ENCODE measurements at regions not wholly inside any gene's neighbourhood (a gene's known extent, or its start where the extent isn't known, plus 50 kb on each side); places are given as distances from the start of the nearest gene placed in this dataset.

DNA sequence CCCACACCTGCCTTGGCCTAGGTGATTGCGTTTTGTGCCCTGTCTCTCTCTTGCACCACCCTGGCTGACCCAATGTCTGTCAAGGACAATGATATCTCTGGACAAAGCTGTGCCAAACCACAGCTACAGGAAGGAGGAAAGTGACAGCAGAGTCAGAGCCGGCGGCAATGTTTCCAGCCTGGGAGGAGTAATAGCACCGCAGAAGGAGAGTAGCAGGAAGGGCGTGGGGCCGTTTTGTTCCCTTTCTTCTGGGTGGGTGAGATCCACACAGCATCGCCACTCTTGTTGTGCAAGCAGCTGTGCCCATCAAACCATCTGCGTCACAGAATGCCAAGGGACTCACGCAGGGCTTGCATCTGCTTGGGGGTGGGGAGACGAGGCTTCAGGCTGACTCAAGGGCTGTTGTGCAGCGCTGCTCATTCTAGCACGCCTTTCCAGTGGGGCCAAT is 341.6 kb upstream of the AUTS2 start:
- DNase-seq (ENCODE audit: low read depth, low spot score): peak; percentile 51
- TF ChIP-seq, protein P1, sequence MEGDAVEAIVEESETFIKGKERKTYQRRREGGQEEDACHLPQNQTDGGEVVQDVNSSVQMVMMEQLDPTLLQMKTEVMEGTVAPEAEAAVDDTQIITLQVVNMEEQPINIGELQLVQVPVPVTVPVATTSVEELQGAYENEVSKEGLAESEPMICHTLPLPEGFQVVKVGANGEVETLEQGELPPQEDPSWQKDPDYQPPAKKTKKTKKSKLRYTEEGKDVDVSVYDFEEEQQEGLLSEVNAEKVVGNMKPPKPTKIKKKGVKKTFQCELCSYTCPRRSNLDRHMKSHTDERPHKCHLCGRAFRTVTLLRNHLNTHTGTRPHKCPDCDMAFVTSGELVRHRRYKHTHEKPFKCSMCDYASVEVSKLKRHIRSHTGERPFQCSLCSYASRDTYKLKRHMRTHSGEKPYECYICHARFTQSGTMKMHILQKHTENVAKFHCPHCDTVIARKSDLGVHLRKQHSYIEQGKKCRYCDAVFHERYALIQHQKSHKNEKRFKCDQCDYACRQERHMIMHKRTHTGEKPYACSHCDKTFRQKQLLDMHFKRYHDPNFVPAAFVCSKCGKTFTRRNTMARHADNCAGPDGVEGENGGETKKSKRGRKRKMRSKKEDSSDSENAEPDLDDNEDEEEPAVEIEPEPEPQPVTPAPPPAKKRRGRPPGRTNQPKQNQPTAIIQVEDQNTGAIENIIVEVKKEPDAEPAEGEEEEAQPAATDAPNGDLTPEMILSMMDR (IDR thresholded peaks at IDR 0.05; ENCODE audit: insufficient read depth, low read length, missing control alignments): no peak
- peak overlapping the region; percentile 3; the same call in 1 of the 2 replicates for H3K4me3 ChIP-seq (ENCODE audit: low read depth, low read length)
- ChIA-PET CTCF (no interaction called here), POLR2A (no interaction called here)

DNA sequence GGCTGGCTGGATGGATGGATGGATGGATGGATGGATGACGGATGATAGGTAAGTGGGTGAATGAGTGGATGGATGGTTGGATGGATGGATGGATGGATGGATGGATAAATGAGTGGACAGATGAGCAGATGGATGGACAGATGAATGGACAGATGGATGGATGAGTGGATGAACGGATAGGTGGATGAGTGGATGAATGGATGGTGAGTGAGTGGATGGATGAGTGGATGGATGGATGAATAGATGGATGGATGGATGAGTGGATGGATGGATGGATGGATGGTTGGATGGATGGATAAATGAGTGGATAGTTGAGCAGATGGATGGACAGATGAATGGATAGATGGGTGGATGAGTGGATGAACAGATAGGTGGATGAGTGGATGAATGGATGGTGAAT is 340.7 kb upstream of the AUTS2 start:
- ChIA-PET POLR2A (no interaction called here), CTCF (no interaction called here)
- no peak for DNase-seq (ENCODE audit: low read depth, low spot score)
- H3K4me3 ChIP-seq (ENCODE audit: low read depth, low read length): no peak overlapping the region
- TF ChIP-seq, protein P1 (IDR thresholded peaks at IDR 0.05; ENCODE audit: insufficient read depth, low read length, missing control alignments): no peak

DNA sequence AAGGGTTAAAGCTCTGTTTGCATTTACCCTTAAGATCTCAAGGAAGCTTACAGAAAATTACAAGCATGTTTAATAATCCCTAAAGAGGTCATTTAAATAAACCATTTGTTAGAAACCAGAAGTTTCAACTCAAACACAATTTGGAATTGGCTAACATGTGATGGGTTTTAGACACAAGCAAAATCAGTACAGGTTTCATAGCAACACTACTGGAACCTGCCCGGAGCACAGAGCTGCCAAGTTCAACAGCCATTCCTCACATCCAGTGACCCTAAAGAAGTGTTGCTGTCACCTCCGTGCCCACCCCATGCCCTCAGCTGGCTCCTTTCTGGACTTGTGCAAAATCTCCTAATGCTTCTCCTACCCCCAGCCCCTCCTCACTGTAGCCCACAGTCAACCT is 338.8 kb upstream of the AUTS2 start:
- CTCF ChIA-PET: no interaction called here
- POLR2A ChIA-PET: no interaction called here
- no peak for DNase-seq (ENCODE audit: low read depth, low spot score)

DNA sequence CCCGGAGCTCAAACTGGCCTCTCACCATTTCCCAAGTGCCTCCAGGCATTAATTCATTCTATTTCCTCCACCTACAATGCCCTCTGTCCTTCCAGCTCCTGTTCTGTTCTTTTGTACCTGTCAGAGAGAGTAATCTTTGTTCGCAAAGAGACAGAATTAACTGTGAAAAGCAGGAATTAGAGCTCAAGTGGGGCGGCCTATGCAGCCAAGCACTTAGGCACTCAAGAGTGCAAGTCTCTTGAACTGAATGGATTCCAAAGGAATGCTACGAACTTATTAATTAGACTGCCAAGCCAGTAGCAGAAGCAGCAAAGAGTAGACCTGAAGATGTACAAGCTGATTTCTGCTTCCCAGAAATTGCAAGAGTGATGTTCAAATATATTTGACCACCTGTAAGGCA is 338.3 kb upstream of the AUTS2 start:
- H3K4me3 ChIP-seq (ENCODE audit: low read depth, low read length): no peak overlapping the region
- CTCF ChIA-PET: no interaction called here
- TF ChIP-seq, protein P1 (IDR thresholded peaks at IDR 0.05; ENCODE audit: insufficient read depth, low read length, missing control alignments): no peak
- POLR2A ChIA-PET: no interaction called here
- DNase-seq (ENCODE audit: low read depth, low spot score): no peak

More for the DNA sequence above, 338.8 kb upstream of the AUTS2 start:
- no peak overlapping the region for H3K4me3 ChIP-seq (ENCODE audit: low read depth, low read length)
- TF ChIP-seq, protein P1 (IDR thresholded peaks at IDR 0.05; ENCODE audit: insufficient read depth, low read length, missing control alignments): no peak

DNA sequence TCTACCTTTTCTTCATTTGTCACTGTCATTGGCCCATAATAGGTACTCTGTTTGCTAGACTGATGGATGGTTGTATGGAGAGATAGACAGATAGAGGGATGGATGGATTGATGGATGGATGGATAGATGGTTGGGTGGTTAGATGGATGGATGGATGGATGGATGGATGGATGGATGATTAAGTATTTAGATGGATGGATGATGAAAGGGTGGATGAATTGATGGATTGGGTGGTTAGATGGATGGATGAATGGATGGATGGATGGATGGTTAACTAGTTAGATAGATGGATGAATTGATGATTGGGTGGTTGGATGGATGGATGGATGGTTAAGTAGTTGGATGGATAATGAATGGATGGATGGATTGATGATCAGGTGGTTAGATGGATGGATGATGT is 334.7 kb upstream of the AUTS2 start:
- TF ChIP-seq, protein P1 (IDR thresholded peaks at IDR 0.05; ENCODE audit: insufficient read depth, low read length, missing control alignments): no peak
- ChIA-PET CTCF (no interaction called here), POLR2A (no interaction called here)
- no peak overlapping the region for H3K4me3 ChIP-seq (ENCODE audit: low read depth, low read length)
- no peak for DNase-seq (ENCODE audit: low read depth, low spot score)

DNA sequence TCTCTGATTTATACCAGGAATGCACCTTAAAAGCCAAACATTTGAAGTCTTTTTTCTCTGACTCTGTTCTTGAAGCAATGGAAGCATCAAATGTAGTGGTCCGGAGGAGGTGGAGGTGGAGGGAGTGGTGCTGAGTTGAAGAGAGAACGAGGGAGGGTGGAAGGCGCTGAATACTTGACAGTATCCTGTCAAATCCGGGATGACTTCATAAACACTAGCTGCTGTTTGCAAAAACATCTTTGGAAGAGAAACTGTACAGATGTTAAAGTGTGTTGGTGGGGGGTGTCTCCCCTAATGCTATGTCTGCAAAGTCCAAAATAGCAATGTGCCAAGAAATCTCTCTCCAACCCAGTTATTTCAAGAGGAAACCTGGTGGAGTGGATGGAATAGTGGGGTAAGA is 328.5 kb upstream of the AUTS2 start:
- TF ChIP-seq, protein P1 (IDR thresholded peaks at IDR 0.05; ENCODE audit: insufficient read depth, low read length, missing control alignments): no peak
- DNase-seq (ENCODE audit: low read depth, low spot score): no peak
- ChIA-PET CTCF (no interaction called here), POLR2A (no interaction called here)
- H3K4me3 ChIP-seq (ENCODE audit: low read depth, low read length): no peak overlapping the region
